ENCODE measurements at regions not wholly inside any gene's neighbourhood (a gene's known extent, or its start where the extent isn't known, plus 50 kb on each side); places are given as distances from the start of the nearest gene placed in this dataset.
A peak's percentile ranks its signal among the peaks of the same experiment; 100 is the strongest.

DNA sequence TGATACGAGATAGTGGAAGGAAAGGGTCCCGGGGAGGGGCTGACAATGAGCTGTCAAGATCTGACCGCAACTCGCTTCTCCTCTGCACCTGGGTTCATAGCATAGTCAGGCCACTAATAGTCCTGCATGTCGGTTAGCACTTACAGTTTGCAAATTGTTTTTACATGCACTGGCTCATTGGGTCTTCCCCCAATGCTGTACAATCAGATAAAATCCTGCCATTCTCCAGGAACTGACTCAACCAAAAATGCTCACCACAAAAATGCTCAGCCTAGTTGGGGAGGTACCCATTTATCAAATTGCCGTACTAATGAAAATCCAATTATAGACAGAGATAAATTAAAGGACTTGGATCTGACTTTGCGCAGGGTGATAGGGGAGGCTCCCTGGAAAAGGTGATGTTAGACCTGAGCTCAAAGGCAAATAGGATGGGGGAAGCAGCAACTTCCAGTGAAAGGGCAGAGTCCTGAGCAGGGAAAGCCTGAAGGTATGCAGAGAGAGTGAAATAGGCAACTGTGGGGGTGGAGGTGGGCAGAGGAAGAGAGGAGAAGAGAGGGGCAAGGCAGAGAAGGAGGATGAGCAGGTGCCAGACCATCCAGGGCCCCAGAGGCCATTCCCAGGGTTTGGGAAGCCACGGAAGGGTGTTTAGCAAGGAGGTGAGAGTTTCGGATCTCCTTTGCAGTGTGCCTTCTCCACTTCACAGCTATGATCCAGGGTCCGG lies 326.1 kb upstream of the TSHZ3 start:
- Histone ChIP-seq H3K4ac (replicated peaks; ENCODE audit: insufficient read length, low read depth, low read length) (no peak overlapping the region), H2BK5ac (ENCODE audit: low read depth, low read length) (no peak overlapping the region), H2AFZ (ENCODE audit: low read length) (peak overlapping the region; percentile 90; the same call in 1 of the 2 replicates), H3K18ac (ENCODE audit: extremely low read depth, low read length) (no peak overlapping the region), H3K27me3 (replicated peaks in 1 of 4; ENCODE audit: control insufficient read depth in 3 of 4, extremely low read depth in 1 of 4, insufficient read depth in 3 of 4, low read length in 3 of 4) (no peaks in the 10 kb centered on the region), H3K56ac (replicated peaks; ENCODE audit: insufficient read length, low read depth, low read length) (no peak overlapping the region), H3K9ac (replicated peaks in 1 of 4; ENCODE audit: extremely low read depth in 1 of 4, low read depth in 3 of 4, low read length in 3 of 4) (no peak overlapping the region), H3K23me2 (ENCODE audit: low read depth, low read length) (no peaks in the 10 kb centered on the region), H2BK120ac (replicated peaks; ENCODE audit: low read depth, low read length) (no peak overlapping the region), H3K27ac (ENCODE audit: low read depth, low read length) (no peak overlapping the region), H3K4me1 (replicated peaks in 1 of 4; ENCODE audit: control insufficient read depth in 3 of 4, insufficient read depth in 4 of 4, low read length in 3 of 4) (no peaks in the 10 kb centered on the region), H2BK15ac (ENCODE audit: low read length) (0 out of 2 replicates have a peak overlapping the region, but pooled peaks have one; percentile 8), H3K79me2 (ENCODE audit: control insufficient read depth in 1 of 2, insufficient read depth in 2 of 2, low read length in 2 of 2) (no peaks in the 10 kb centered on the region), H3K14ac (ENCODE audit: insufficient read length) (no peak overlapping the region), H3K79me1 (ENCODE audit: low read depth, low read length) (no peaks in the 10 kb centered on the region), H4K20me1 (replicated peaks in 1 of 2; ENCODE audit: control insufficient read depth in 1 of 2, insufficient read depth in 2 of 2, low read length in 2 of 2) (no peaks in the 10 kb centered on the region), H4K91ac (replicated peaks; ENCODE audit: insufficient read length, low read length) (no peak overlapping the region), H4K8ac (ENCODE audit: extremely low read depth, insufficient read depth, low read length) (peak overlapping the region; percentile 11; the same call in 1 of the 2 replicates), H3K9me3 (ENCODE audit: insufficient read depth in 2 of 2, low read depth in 1 of 2, low read length in 1 of 2) (no peaks in the 10 kb centered on the region), H2BK20ac (ENCODE audit: low read length) (no peak overlapping the region), H3K23ac (ENCODE audit: insufficient read length) (no peak overlapping the region), H3K36me3 (ENCODE audit: control insufficient read depth in 2 of 4, insufficient read depth in 4 of 4, low read length in 3 of 4) (no peaks in the 10 kb centered on the region), H4K5ac (ENCODE audit: insufficient read length, low read depth, low read length) (no peak overlapping the region), H2BK12ac (ENCODE audit: low read depth, low read length) (0 out of 2 replicates have a peak overlapping the region, but pooled peaks have one; percentile 27), H3K4me2 (ENCODE audit: insufficient read depth in 1 of 2, low read depth in 2 of 2, low read length in 2 of 2) (no peak overlapping the region), H3K4me3 (ENCODE audit: extremely low read depth in 1 of 4, insufficient read depth in 2 of 4, low read depth in 3 of 4, low read length in 4 of 4) (no peak overlapping the region), H2AK5ac (ENCODE audit: low read depth, low read length) (no peak overlapping the region)
- WGBS, 2 experiments (ENCODE audit: extremely low coverage in 1 of 2, insufficient coverage in 1 of 2, insufficient read length in 1 of 2, insufficient replicate concordance in 2 of 2, low coverage in 1 of 2, low lambda C conversion rate in 2 of 2, missing lambda C conversion rate in 1 of 2) = 79% methylated on average over 10 of the region's 10 CpGs; no CpG with 5 or more reads in 1 of the 2 experiments
- CTCF ChIA-PET (ENCODE audit: partially characterized antibody) = interaction anchor here (0.6 to 2.2 kb wide), 7 partner anchors 8 to 550 kb away, joined by 3 to 7 read pairs (median 3); no protein-coding TSS in a partner anchor
- POLR2A ChIA-PET (ENCODE audit: partially characterized antibody) = no interaction called here
- DNase-seq (ENCODE audit: low read depth in 1 of 2, low spot score in 2 of 2) (no peak), FAIRE-seq (no peak)
- TF ChIP-seq KDM1A (IDR thresholded peaks at IDR 0.05; ENCODE audit: borderline replicate concordance, low read length) (no peak), RAD21 (IDR thresholded peaks at IDR 0.05 in 1 of 2, conservative IDR thresholded peaks at IDR 0.05 in 1 of 2; ENCODE audit: low read depth in 2 of 2, low read length in 2 of 2) (no peak), GTF2F1 (IDR thresholded peaks at IDR 0.05; ENCODE audit: borderline replicate concordance, low read depth, low read length) (no peak), TAF1 (IDR thresholded peaks at IDR 0.05; ENCODE audit: low read depth, low read length) (no peak), SAP30 (IDR thresholded peaks at IDR 0.05; ENCODE audit: insufficient read depth, insufficient replicate concordance, low read length) (no peak), ZNF274 (IDR thresholded peaks at IDR 0.05; ENCODE audit: borderline replicate concordance, extremely low read depth, low read length) (no peak), SIX5 (IDR thresholded peaks at IDR 0.05; ENCODE audit: low read depth, low read length) (no peak), SP4 (IDR thresholded peaks at IDR 0.05; ENCODE audit: low read length) (no peak), CEBPB (IDR thresholded peaks at IDR 0.05; ENCODE audit: low read depth, low read length) (no peak), SIRT6 (IDR thresholded peaks at IDR 0.05; ENCODE audit: low read length) (no peak), TCF12 (IDR thresholded peaks at IDR 0.05; ENCODE audit: low read depth, low read length) (no peak), EZH2 (IDR thresholded peaks at IDR 0.05; ENCODE audit: low read depth, low read length, severe bottlenecking) (no peak), SP1 (IDR thresholded peaks at IDR 0.05; ENCODE audit: low read depth, low read length) (no peak)
- TF ChIP-seq, protein P1, sequence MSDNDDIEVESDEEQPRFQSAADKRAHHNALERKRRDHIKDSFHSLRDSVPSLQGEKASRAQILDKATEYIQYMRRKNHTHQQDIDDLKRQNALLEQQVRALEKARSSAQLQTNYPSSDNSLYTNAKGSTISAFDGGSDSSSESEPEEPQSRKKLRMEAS (IDR thresholded peaks at IDR 0.05) = no peak
